ENCODE measurements at regions not wholly inside any gene's neighbourhood (a gene's known extent, or its start where the extent isn't known, plus 50 kb on each side); places are given as distances from the start of the nearest gene placed in this dataset.

DNA sequence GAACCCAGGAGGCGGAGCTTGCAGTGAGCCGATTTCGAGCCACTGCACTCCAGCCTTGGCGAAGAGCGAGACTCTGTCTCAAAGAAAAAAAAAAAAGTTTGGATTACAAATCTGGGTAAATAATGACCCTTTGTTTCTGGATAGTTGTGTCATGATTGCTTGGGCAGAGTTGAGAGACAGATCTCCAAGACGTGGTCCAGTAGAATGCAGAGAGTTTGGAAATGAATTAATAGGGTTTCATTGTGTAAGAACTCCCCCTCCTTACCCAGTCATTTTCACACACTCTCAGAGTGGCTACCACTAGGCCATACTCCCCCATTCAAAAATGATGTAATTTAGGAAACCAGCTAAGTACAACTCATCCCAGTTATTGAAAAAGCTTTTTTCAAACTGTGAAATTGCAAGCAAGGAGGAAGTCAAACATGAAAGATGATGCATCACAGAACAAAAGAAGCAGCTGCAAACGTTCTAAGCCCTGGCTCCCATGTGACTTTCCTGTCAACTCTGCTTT is 1331.9 kb downstream of the AACS start:
- no peak overlapping the region for H3K4me3 ChIP-seq (replicated peaks; ENCODE audit: low read depth, low read length)
- TF ChIP-seq CTCF (IDR thresholded peaks at IDR 0.05; ENCODE audit: low read length, missing control alignments), result no peak
- DNase-seq (ENCODE audit: low read depth), result peak; percentile 97

GRCh38 chr12:126397660-126398059 is 1332.4 kb downstream of the AACS start:
- H3K4me3 ChIP-seq (replicated peaks; ENCODE audit: low read depth, low read length), result no peak overlapping the region
- TF ChIP-seq CTCF (IDR thresholded peaks at IDR 0.05; ENCODE audit: low read length, missing control alignments), result no peak
- DNase-seq (ENCODE audit: low read depth), result peak; percentile 25

GRCh38 chr12:126400831-126401230 is 1335.6 kb downstream of the AACS start:
- no peak overlapping the region for H3K4me3 ChIP-seq (replicated peaks; ENCODE audit: low read depth, low read length)
- DNase-seq (ENCODE audit: low read depth), result no peak
- no peak for TF ChIP-seq CTCF (IDR thresholded peaks at IDR 0.05; ENCODE audit: low read length, missing control alignments)

GRCh38 chr12:126404293-126404881 is 1339.2 kb downstream of the AACS start:
- no peak overlapping the region for H3K4me3 ChIP-seq (replicated peaks; ENCODE audit: low read depth, low read length)
- DNase-seq (ENCODE audit: low read depth), result no peak

DNA sequence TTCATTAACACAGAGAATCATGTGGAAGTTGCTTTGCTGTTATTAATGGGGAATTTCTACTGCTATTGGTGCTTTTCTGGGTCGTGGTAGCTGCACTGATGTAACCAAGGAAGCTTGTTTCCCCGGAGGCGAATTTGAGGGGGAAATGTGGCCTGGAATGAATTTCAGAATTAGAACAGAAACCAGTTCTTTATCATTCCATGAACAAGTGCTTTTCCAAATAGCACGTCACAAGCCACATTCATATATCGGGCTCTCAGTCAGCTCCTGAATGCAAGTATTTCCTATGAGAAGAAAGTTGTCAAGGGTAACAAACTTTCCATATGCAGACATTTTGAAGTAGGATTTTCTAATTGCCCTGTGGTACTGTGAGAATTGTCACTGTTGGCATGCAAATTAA is 1353.2 kb downstream of the AACS start:
- no peak overlapping the region for H3K4me3 ChIP-seq (replicated peaks; ENCODE audit: low read depth, low read length)
- DNase-seq (ENCODE audit: low read depth), result no peak
- TF ChIP-seq CTCF (IDR thresholded peaks at IDR 0.05; ENCODE audit: low read length, missing control alignments), result no peak

More at GRCh38 chr12:126404293-126404881, 1339.2 kb downstream of the AACS start:
- TF ChIP-seq CTCF (IDR thresholded peaks at IDR 0.05; ENCODE audit: low read length, missing control alignments), result no peak

DNA sequence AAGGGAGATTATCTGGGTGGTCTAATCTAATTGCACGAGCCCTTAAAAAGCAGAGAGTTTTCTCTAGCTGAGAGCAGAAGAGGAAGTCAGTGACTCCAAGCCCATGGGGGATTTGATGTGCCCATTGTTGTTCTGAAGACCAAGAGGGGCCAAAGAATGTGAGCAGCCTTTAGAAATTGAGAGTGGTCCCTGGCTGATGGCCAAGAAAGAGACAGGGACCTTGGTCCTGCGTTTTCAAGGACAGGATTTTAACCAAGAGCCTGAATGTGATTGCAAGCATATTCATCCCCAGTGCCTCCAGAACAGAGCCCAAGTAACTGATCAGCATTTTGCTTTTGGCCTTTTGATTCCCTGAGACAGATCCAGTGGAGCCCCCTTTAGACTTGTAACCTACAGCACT is 1353.9 kb downstream of the AACS start:
- no peak for DNase-seq (ENCODE audit: low read depth)
- no peak for TF ChIP-seq CTCF (IDR thresholded peaks at IDR 0.05; ENCODE audit: low read length, missing control alignments)
- H3K4me3 ChIP-seq (replicated peaks; ENCODE audit: low read depth, low read length), result no peak overlapping the region

- peak; percentile 9 for DNase-seq (ENCODE audit: low read depth)
- H3K4me3 ChIP-seq (replicated peaks; ENCODE audit: low read depth, low read length), result no peak overlapping the region
- no peak for TF ChIP-seq CTCF (IDR thresholded peaks at IDR 0.05; ENCODE audit: low read length, missing control alignments)
These were observed 1359.5 kb downstream of the AACS start for GRCh38 chr12:126424696-126425095.

Measured in fibroblast of pulmonary artery (primary cell).